ENCODE measurements at regions not wholly inside any gene's neighbourhood (a gene's known extent, or its start where the extent isn't known, plus 50 kb on each side); places are given as distances from the start of the nearest gene placed in this dataset.
"Not testable (repeated sequence)": the region's sequence is repeated elsewhere in the genome, so short reads cannot be mapped to it uniquely, and the experiment has no call there.

- no peak for TF ChIP-seq CTCF (IDR thresholded peaks at IDR 0.05)
- no peaks in the 10 kb centered on the region for H3K9me3 ChIP-seq (ENCODE audit: control insufficient read depth, low read length)
- no peak overlapping the region for H3K9ac ChIP-seq
- no peaks in the 10 kb centered on the region for H3K27me3 ChIP-seq (ENCODE audit: control insufficient read depth, insufficient read depth, low read length)
- no peak overlapping the region for H3K27ac ChIP-seq
- no peak overlapping the region for H3K4me2 ChIP-seq (ENCODE audit: low read length)
- no peak overlapping the region for H3K4me3 ChIP-seq (ENCODE audit: low read depth, low read length)
- no peaks in the 10 kb centered on the region for H3K79me2 ChIP-seq
- no peaks in the 10 kb centered on the region for H3K36me3 ChIP-seq (ENCODE audit: control insufficient read depth, insufficient read depth, low read length)
- peaks cover 2% of the 10 kb centered on the region for H3K4me1 ChIP-seq
- no peak overlapping the region for H2AFZ ChIP-seq
Observed at GRCh38 chr7:35875292-35875691, 74.4 kb downstream of the SEPTIN7 start.

GRCh38 chr7:35878351-35878750 is 77.5 kb downstream of the SEPTIN7 start:
- no peaks in the 10 kb centered on the region for H3K27me3 ChIP-seq (ENCODE audit: control insufficient read depth, insufficient read depth, low read length)
- no peak overlapping the region for H2AFZ ChIP-seq
- no peak for TF ChIP-seq CTCF (IDR thresholded peaks at IDR 0.05)
- H3K4me1 ChIP-seq: no peaks in the 10 kb centered on the region
- no peaks in the 10 kb centered on the region for H3K36me3 ChIP-seq (ENCODE audit: control insufficient read depth, insufficient read depth, low read length)
- no peak overlapping the region for H3K4me2 ChIP-seq (ENCODE audit: low read length)
- H3K79me2 ChIP-seq: no peaks in the 10 kb centered on the region
- H3K4me3 ChIP-seq (ENCODE audit: low read depth, low read length): no peak overlapping the region
- no peak overlapping the region for H3K27ac ChIP-seq
- no peaks in the 10 kb centered on the region for H3K9me3 ChIP-seq (ENCODE audit: control insufficient read depth, low read length)
- H3K9ac ChIP-seq: no peak overlapping the region

GRCh38 chr7:35887430-35887829 is 86.6 kb downstream of the SEPTIN7 start:
- not testable (repeated sequence) for H3K27ac ChIP-seq; H3K79me2 ChIP-seq; H2AFZ ChIP-seq; H3K9ac ChIP-seq; H3K4me3 ChIP-seq (ENCODE audit: low read depth, low read length); H3K36me3 ChIP-seq (ENCODE audit: control insufficient read depth, insufficient read depth, low read length); H3K27me3 ChIP-seq (ENCODE audit: control insufficient read depth, insufficient read depth, low read length); H3K4me1 ChIP-seq; H3K9me3 ChIP-seq (ENCODE audit: control insufficient read depth, low read length); H3K4me2 ChIP-seq (ENCODE audit: low read length)

GRCh38 chr7:35889001-35889400 is 88.1 kb downstream of the SEPTIN7 start:
- no peak overlapping the region for H3K27ac ChIP-seq
- no peak overlapping the region for H3K9ac ChIP-seq
- no peaks in the 10 kb centered on the region for H3K36me3 ChIP-seq (ENCODE audit: control insufficient read depth, insufficient read depth, low read length)
- no peak overlapping the region for H3K4me2 ChIP-seq (ENCODE audit: low read length)
- H3K4me3 ChIP-seq (ENCODE audit: low read depth, low read length): no peak overlapping the region
- no peak overlapping the region for H2AFZ ChIP-seq
- no peaks in the 10 kb centered on the region for H3K9me3 ChIP-seq (ENCODE audit: control insufficient read depth, low read length)
- no peak for TF ChIP-seq CTCF (IDR thresholded peaks at IDR 0.05)
- no peaks in the 10 kb centered on the region for H3K27me3 ChIP-seq (ENCODE audit: control insufficient read depth, insufficient read depth, low read length)
- H3K79me2 ChIP-seq: no peaks in the 10 kb centered on the region
- no peaks in the 10 kb centered on the region for H3K4me1 ChIP-seq

- Histone ChIP-seq H3K36me3 (ENCODE audit: control insufficient read depth, insufficient read depth, low read length) (no peaks in the 10 kb centered on the region), H3K9ac (no peak overlapping the region), H2AFZ (no peak overlapping the region), H3K4me3 (ENCODE audit: low read depth, low read length) (no peak overlapping the region), H3K4me1 (no peaks in the 10 kb centered on the region), H3K27me3 (ENCODE audit: control insufficient read depth, insufficient read depth, low read length) (no peaks in the 10 kb centered on the region), H3K9me3 (ENCODE audit: control insufficient read depth, low read length) (no peaks in the 10 kb centered on the region), H3K27ac (no peak overlapping the region), H3K79me2 (no peaks in the 10 kb centered on the region), H3K4me2 (ENCODE audit: low read length) (no peak overlapping the region)
- TF ChIP-seq CTCF (IDR thresholded peaks at IDR 0.05): no peak
Observed at GRCh38 chr7:35889870-35890269, 89.0 kb downstream of the SEPTIN7 start.

All from parathyroid adenoma (tissue), 2 donors.